ENCODE measurements at regions not wholly inside any gene's neighbourhood (a gene's known extent, or its start where the extent isn't known, plus 50 kb on each side); places are given as distances from the start of the nearest gene placed in this dataset.

- no peak overlapping the region for H3K4me3 Mint-ChIP-seq (ENCODE audit: unreplicated experiment)
- no peak overlapping the region for H3K27ac Mint-ChIP-seq (ENCODE audit: unreplicated experiment)
- no peaks in the 10 kb centered on the region for H3K9me3 Mint-ChIP-seq (ENCODE audit: unreplicated experiment)
- no peak for DNase-seq (ENCODE audit: low spot score)
- no peaks in the 10 kb centered on the region for H3K4me1 Mint-ChIP-seq (ENCODE audit: unreplicated experiment)
- TF ChIP-seq CTCF (IDR thresholded peaks at IDR 0.05; ENCODE audit: unreplicated experiment), result no peak
- no peaks in the 10 kb centered on the region for H3K27me3 Mint-ChIP-seq (ENCODE audit: unreplicated experiment)
- no peaks in the 10 kb centered on the region for H3K36me3 Mint-ChIP-seq (ENCODE audit: low read depth, unreplicated experiment)
Observed at GRCh38 chr13:73935991-73936390, 198.2 kb downstream of the KLF12 start.

GRCh38 chr13:73934771-73935170 is 199.4 kb downstream of the KLF12 start:
- Mint-ChIP-seq H3K27ac (ENCODE audit: unreplicated experiment) (no peak overlapping the region), H3K27me3 (ENCODE audit: unreplicated experiment) (no peaks in the 10 kb centered on the region), H3K9me3 (ENCODE audit: unreplicated experiment) (no peaks in the 10 kb centered on the region), H3K4me3 (ENCODE audit: unreplicated experiment) (no peak overlapping the region), H3K4me1 (ENCODE audit: unreplicated experiment) (no peaks in the 10 kb centered on the region), H3K36me3 (ENCODE audit: low read depth, unreplicated experiment) (no peaks in the 10 kb centered on the region)
- no peak for DNase-seq (ENCODE audit: low spot score)
- TF ChIP-seq CTCF (IDR thresholded peaks at IDR 0.05; ENCODE audit: unreplicated experiment), result no peak

- no peak for DNase-seq (ENCODE audit: low spot score)
- H3K36me3 Mint-ChIP-seq (ENCODE audit: low read depth, unreplicated experiment), result no peaks in the 10 kb centered on the region
- no peak for TF ChIP-seq CTCF (IDR thresholded peaks at IDR 0.05; ENCODE audit: unreplicated experiment)
- no peaks in the 10 kb centered on the region for H3K9me3 Mint-ChIP-seq (ENCODE audit: unreplicated experiment)
- H3K4me1 Mint-ChIP-seq (ENCODE audit: unreplicated experiment), result no peaks in the 10 kb centered on the region
- H3K27ac Mint-ChIP-seq (ENCODE audit: unreplicated experiment), result no peak overlapping the region
- no peak overlapping the region for H3K4me3 Mint-ChIP-seq (ENCODE audit: unreplicated experiment)
- H3K27me3 Mint-ChIP-seq (ENCODE audit: unreplicated experiment), result no peaks in the 10 kb centered on the region
Observed at GRCh38 chr13:73934215-73934641, 200.0 kb downstream of the KLF12 start.

GRCh38 chr13:73933795-73934194 is 200.4 kb downstream of the KLF12 start:
- H3K9me3 Mint-ChIP-seq (ENCODE audit: unreplicated experiment), result no peaks in the 10 kb centered on the region
- H3K27ac Mint-ChIP-seq (ENCODE audit: unreplicated experiment), result no peak overlapping the region
- DNase-seq (ENCODE audit: low spot score), result no peak
- TF ChIP-seq CTCF (IDR thresholded peaks at IDR 0.05; ENCODE audit: unreplicated experiment), result no peak
- no peaks in the 10 kb centered on the region for H3K4me1 Mint-ChIP-seq (ENCODE audit: unreplicated experiment)
- H3K4me3 Mint-ChIP-seq (ENCODE audit: unreplicated experiment), result no peak overlapping the region
- no peaks in the 10 kb centered on the region for H3K27me3 Mint-ChIP-seq (ENCODE audit: unreplicated experiment)
- no peaks in the 10 kb centered on the region for H3K36me3 Mint-ChIP-seq (ENCODE audit: low read depth, unreplicated experiment)

GRCh38 chr13:73932091-73932490 is 202.1 kb downstream of the KLF12 start:
- DNase-seq (ENCODE audit: low spot score), result no peak
- Mint-ChIP-seq H3K4me3 (ENCODE audit: unreplicated experiment) (no peak overlapping the region), H3K27ac (ENCODE audit: unreplicated experiment) (no peak overlapping the region), H3K36me3 (ENCODE audit: low read depth, unreplicated experiment) (no peaks in the 10 kb centered on the region), H3K27me3 (ENCODE audit: unreplicated experiment) (no peaks in the 10 kb centered on the region), H3K4me1 (ENCODE audit: unreplicated experiment) (no peaks in the 10 kb centered on the region), H3K9me3 (ENCODE audit: unreplicated experiment) (no peaks in the 10 kb centered on the region)
- TF ChIP-seq CTCF (IDR thresholded peaks at IDR 0.05; ENCODE audit: unreplicated experiment), result no peak

Measured in endothelial cell (in vitro differentiated cells).